GM18868 (cell line): ENCODE measurements at regions not wholly inside any gene's neighbourhood (a gene's known extent, or its start where the extent isn't known, plus 50 kb on each side); places are given as distances from the start of the nearest gene placed in this dataset.
A peak's percentile ranks its signal among the peaks of the same experiment; 100 is the strongest.

Experiments
- ATAC-seq: cut with Tn5 transposase; IDR thresholded peaks from one replicate; pipeline ENCODE4 v1.9.1; 2021; ENCODE audit warnings: mild to moderate bottlenecking, moderate library complexity; ENCODE audit not compliant: unreplicated experiment

DNA sequence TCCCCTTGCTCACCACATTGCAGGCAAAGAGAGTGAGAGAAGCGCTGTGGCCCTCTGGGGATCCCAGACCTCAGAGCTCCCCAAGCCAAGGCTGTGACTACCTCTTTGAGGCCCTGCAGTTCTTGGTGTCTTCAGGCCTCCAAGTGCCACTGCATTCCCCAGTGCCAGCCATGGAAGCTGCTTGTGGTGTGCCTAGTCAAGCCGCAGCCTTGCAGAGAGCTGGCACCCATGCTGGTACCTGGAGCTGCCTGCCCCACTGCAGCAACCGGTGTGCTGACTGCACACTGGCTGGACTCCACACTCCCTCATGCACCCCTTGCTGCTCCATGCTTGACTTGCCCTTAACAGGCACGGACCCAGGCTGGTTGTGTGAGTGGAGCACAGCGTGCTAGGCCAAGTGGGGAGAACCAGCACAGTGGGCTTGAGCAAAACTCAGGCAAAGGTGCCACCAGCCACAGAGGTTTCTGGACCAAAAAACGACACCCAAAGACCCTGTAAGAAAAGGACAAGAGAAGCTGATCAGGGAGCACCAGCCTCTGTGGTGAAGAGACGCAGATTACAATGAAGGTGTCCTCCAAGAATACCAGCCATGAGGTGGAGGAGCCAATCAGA is 113.5 kb upstream of the TMEM18 start:
- ATAC-seq, result no peak

GRCh38 chr2:790081-790480 is 112.9 kb upstream of the TMEM18 start:
- no peak for ATAC-seq

- no peak for ATAC-seq
Observed at GRCh38 chr2:789529-789928, 112.3 kb upstream of the TMEM18 start.

DNA sequence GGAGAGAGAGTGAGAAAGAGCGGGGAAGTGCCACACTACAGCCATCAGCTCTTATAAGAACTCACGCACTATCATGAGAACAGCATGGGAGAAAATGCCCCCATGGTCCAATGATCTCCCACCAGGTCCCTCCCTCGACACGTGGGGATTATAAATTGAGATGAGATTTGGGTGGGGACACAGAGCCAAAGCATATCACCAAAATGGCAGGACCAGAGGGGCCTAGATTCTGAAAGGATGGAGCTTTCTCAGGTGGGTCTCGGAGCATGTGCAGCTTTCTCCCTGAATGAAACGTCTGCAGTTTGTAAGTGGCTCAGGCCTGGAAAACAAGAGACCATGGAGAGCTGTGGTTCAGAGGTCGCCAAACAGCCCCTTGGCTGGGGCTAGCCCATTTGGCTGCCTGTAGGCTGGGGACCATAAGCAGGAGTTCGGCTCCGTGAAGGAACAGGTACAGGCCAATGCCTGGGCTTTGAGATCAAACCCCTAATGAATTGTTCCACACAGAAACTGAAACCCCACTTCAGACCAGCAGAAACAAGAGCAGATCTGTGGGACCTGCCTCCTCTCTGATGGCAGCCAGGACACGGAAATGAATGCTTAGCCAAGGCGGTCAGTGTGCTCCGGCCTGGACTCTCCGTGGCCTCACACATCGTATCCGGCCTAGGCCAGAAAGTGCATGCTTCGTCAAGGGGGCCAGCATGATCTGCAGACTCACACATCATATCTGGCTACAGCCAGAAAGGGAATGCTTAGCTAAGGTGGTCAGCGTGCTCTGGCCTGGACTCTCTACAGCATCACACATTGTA is 111.2 kb upstream of the TMEM18 start:
- no peak for ATAC-seq

GRCh38 chr2:784753-785152 is 107.5 kb upstream of the TMEM18 start:
- ATAC-seq, result no peak

- ATAC-seq, result no peak
Observed at GRCh38 chr2:780581-780980, 103.4 kb upstream of the TMEM18 start.

DNA sequence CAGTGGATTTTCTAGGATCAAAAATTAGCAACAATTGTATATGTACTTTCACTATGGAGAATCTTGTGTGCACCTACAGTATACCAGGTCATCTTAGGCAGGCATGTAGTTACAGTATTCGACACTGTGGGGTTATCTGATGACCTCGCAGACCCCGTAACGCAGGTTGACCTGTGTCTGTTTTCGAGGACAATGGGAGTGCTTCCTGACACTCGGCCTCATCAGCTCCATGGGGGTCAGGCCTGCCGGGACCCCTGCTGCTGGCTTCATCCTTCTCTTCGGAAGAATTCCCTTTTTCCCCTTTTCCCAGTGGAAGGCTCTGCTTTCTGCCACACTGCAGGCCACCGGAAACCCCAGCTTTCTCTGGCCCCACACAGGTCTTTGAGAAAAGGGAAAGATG is 102.8 kb upstream of the TMEM18 start:
- no peak for ATAC-seq

- no peak for ATAC-seq
Observed at GRCh38 chr2:778731-779350, 101.6 kb upstream of the TMEM18 start.

- ATAC-seq, result no peak
Observed at GRCh38 chr2:777546-777945, 100.3 kb upstream of the TMEM18 start.

DNA sequence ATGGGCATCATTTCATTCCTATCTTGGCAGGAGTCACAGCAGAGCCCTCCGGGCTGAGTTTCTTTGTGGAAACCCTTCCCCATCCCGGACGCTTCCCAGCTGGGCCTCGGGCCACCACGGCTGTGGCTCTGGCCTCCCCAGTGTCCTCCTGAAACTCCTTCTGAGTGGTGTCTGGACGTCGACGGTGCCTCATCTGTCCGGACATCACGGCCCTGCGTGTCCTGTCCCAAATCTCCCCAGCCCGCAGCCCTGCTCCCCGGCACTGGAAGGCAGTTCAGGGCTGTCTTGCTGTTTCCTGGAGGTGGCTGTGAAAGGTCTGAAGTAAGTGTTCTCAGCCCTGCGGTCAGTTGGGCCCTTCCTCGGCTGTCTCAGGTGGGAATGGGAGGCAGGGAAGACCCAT is 99.8 kb upstream of the TMEM18 start:
- no peak for ATAC-seq

GRCh38 chr2:776487-776886 is 99.3 kb upstream of the TMEM18 start:
- no peak for ATAC-seq

DNA sequence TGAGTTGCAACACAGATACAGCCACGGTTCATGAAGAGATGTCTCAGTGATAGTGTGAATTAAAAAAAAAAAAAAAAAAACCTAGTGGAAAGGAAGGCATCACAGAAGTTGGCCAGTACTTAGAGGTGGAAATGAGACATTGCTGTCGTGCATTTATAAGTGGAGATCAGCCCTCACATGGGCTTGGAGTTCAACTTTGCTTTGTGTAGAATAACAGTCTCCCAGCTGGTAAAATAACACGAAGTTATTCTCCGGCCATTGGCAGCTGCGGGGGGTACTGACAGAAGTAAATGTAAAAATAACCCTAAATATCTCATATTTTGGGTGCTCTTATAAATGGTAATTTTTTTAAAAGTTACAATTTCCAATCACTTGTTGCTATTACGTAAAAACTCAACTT is 98.8 kb upstream of the TMEM18 start:
- no peak for ATAC-seq

- no peak for ATAC-seq
Observed at GRCh38 chr2:774436-774835, 97.2 kb upstream of the TMEM18 start.

- ATAC-seq, result no peak
Observed at GRCh38 chr2:773256-774160, 96.3 kb upstream of the TMEM18 start.

- no peak for ATAC-seq
Observed at GRCh38 chr2:771538-771937, 94.3 kb upstream of the TMEM18 start.

DNA sequence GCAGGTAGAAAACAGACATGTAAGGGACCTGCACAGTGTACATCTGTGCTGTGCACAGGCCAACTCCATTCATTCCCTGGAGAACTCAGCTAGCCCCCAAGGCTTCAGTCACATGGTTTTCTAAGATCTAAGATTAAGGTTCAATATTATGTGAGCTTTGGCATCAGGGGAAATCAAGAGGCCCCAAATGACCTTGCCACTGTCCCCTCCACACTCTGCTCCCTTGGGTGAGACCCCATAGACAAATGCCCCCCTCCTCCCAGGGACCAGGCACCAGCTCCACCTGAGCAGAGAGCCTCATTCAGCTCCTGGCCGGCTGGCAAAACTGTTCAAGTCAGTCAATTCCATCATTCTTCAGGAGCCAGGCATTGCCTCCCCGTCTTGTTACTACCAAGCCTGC is 93.6 kb upstream of the TMEM18 start:
- ATAC-seq, result no peak

GRCh38 chr2:769771-770170 is 92.6 kb upstream of the TMEM18 start:
- ATAC-seq, result no peak

GRCh38 chr2:768451-768850 is 91.2 kb upstream of the TMEM18 start:
- ATAC-seq, result no peak

GRCh38 chr2:767944-768343 is 90.7 kb upstream of the TMEM18 start:
- ATAC-seq, result no peak

DNA sequence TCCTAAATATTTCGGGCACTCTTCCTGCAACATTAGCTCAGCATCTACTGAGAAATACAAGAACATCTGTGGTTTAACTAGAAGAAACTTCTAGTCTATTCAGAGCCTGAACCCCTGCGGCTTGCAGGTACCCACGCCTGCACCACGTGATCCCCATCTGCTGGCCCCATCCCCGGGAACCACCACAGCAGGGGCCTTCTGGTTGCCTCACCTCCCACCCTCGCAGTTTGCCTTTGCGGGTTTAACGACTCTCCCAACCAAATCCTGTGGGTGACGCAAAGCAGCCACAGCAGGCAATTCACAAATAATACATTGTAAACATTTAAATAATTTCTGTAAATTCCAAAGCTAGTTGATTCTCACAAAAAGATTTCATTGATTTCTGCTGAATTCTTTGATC is 90.2 kb upstream of the TMEM18 start:
- peak; percentile 82 for ATAC-seq

DNA sequence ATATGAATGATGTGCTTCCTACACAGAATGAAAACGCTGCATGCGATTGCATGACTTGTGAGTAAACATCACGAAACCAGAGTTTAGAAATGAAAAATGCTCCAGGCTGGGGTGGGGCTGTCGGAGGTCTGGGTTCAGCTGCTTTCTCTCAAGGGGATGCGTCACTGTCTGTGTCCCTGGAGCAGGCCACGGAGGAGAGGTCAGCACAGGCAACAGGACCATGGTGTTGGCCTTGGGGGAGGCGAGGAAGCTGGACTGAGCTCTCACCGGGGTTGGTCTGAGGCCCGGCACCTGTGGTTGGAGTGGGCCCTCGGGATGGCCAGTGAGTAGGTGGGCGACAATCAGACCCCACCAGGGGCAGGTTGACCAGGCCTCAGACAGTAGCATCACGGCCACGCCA is 89.0 kb upstream of the TMEM18 start:
- no peak for ATAC-seq
